Right lobe of liver (tissue), 4 donors: ENCODE measurements at regions not wholly inside any gene's neighbourhood (a gene's known extent, or its start where the extent isn't known, plus 50 kb on each side); places are given as distances from the start of the nearest gene placed in this dataset.

Experiments
- POLR2A ChIP-seq: fragments of 450-650 bp; IDR thresholded peaks from one replicate; pipeline ENCODE4 v1.6.1; 2017; ENCODE audit warnings: antibody characterized with exemption, mild to moderate bottlenecking
- TF ChIP-seq, protein P1 (sequence below), 4 donors: fragments of 200-600 bp in 3 of 4; fragments of 450-650 bp in 1 of 4; IDR thresholded peaks; one replicate each; pipeline versions ENCODE4 v1.5.1 to v1.8.0; 2016 to 2022; ENCODE audit warnings: antibody characterized with exemption in 4 of 4, mild to moderate bottlenecking in 2 of 4
- donor health status: DM: no; HTN: no; CAD: no.
- donor health status: DM: no; HTN: no; CAD: no.
- donor health status: DM: no; HTN: yes; CAD: no.

DNA sequence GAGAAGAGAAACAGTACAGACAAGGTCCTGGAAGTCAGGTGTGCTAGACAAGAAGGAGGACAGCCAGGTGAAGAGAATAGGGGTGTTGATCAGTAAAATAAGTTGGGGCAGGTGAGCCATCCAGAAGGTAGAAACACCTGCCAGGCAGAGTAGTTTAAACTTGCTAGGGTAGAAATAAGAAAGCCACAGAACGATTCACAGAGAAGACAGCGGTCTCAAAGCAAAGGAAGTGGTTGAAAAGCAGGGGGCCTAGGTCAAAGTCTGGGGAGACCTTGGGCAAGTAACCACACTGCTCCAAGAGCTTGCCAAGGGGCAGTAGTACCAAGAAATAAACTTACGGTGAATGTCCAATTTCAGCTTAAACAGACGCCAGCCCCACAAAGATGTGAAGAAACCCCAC is 116.6 kb upstream of the PROX1 start:
- TF ChIP-seq, protein P1, sequence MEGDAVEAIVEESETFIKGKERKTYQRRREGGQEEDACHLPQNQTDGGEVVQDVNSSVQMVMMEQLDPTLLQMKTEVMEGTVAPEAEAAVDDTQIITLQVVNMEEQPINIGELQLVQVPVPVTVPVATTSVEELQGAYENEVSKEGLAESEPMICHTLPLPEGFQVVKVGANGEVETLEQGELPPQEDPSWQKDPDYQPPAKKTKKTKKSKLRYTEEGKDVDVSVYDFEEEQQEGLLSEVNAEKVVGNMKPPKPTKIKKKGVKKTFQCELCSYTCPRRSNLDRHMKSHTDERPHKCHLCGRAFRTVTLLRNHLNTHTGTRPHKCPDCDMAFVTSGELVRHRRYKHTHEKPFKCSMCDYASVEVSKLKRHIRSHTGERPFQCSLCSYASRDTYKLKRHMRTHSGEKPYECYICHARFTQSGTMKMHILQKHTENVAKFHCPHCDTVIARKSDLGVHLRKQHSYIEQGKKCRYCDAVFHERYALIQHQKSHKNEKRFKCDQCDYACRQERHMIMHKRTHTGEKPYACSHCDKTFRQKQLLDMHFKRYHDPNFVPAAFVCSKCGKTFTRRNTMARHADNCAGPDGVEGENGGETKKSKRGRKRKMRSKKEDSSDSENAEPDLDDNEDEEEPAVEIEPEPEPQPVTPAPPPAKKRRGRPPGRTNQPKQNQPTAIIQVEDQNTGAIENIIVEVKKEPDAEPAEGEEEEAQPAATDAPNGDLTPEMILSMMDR (IDR thresholded peaks at IDR 0.05), result no peak
- TF ChIP-seq POLR2A, result no peak
